Gastroesophageal sphincter (tissue), 4 donors: ENCODE measurements at regions not wholly inside any gene's neighbourhood (a gene's known extent, or its start where the extent isn't known, plus 50 kb on each side); places are given as distances from the start of the nearest gene placed in this dataset.
A peak's percentile ranks its signal among the peaks of the same experiment; 100 is the strongest.

Experiments
- ATAC-seq: fragments of 150-250 bp; one replicate; pipeline ENCODE4 v1.9.1; 2016; ENCODE audit warnings: mild to moderate bottlenecking, moderate library complexity
- H3K27ac ChIP-seq, 4 donors: fragments of 200-600 bp; sonication (generic) in 3 of 4; 1 replicate in 3 of 4; 2 replicates in 1 of 4; pipeline ENCODE4 v1.5.1; 2016 to 2019
- H3K27me3 ChIP-seq: fragments of 200-600 bp; sonication (generic); one replicate; pipeline ENCODE4 v1.5.1; 2019
- H3K36me3 ChIP-seq, 2 donors: fragments of 200-600 bp; sonication (generic); one replicate each; pipeline ENCODE4 v1.5.1; 2019; ENCODE audit warnings: control low read depth in 1 of 2
- H3K4me1 ChIP-seq, 3 donors: fragments of 200-600 bp; sonication (generic); 1 replicate in 2 of 3; 2 replicates in 1 of 3; pipeline ENCODE4 v1.5.1; 2016 to 2019; ENCODE audit warnings: control low read depth in 2 of 3
- H3K4me3 ChIP-seq, 2 donors: fragments of 200-600 bp; sonication (generic); one replicate each; pipeline ENCODE4 v1.5.1; 2019; ENCODE audit warnings: mild to moderate bottlenecking in 1 of 2, moderate library complexity in 1 of 2
- H3K9me3 ChIP-seq, 3 donors: fragments of 200-600 bp; sonication (generic); one replicate each; pipeline ENCODE4 v1.5.1; 2017 to 2019; ENCODE audit warnings: control low read depth in 2 of 3
- EP300 ChIP-seq: sonication (generic); formaldehyde crosslinking; IDR thresholded peaks from one replicate; pipeline ENCODE4 v1.6.1; 2017; ENCODE audit warnings: antibody characterized with exemption, mild to moderate bottlenecking
- POLR2A ChIP-seq, 2 donors: fragments of 450-650 bp; IDR thresholded peaks; one replicate each; pipeline ENCODE4 v1.6.1; 2017; ENCODE audit warnings: antibody characterized with exemption in 2 of 2, mild to moderate bottlenecking in 2 of 2, moderate library complexity in 1 of 2
- POLR2AphosphoS5 ChIP-seq: sonication (generic); formaldehyde crosslinking; IDR thresholded peaks from one replicate; pipeline ENCODE4 v1.6.1; 2017; ENCODE audit warnings: antibody characterized with exemption
- WGBS, 2 donors: methylation state at CpG; one replicate each; pipeline ENCODE4 v1.1.5; 2018; ENCODE audit warnings: low coverage in 1 of 2; 5-methylcytosine and 5-hydroxymethylcytosine counted together
- TF ChIP-seq, protein P1 (sequence below), 4 experiments: fragments of 200-600 bp in 2 of 4; fragments of 450-650 bp in 2 of 4; sonication (generic) in 1 of 4; IDR thresholded peaks; one replicate each; pipeline ENCODE4 v1.5.1; 2017 to 2019; ENCODE audit warnings: antibody characterized with exemption in 4 of 4, mild to moderate bottlenecking in 2 of 4, moderate library complexity in 2 of 4

DNA sequence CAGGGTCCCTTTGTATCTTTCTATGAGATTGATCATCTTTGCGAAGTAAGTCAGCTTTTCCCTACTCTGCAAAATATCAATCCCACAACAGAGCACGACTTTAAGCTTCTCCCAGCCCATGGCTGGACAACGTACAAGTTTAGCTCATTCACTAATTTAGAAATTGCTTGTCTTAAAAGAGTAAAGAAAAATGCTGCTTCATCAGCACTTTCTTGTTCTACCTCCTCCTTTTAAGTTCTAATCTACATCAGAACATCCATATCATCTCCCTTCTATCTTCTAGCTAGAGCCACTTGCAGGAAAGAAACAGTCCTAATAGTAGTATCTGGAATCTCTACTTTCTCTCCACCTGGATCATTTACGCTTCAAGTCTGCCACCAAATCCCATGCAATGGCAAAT lies 441.2 kb upstream of the ESRRG start:
- TF ChIP-seq POLR2AphosphoS5 (no peak), POLR2A (IDR thresholded peaks at IDR 0.05) (no peak), EP300 (no peak)
- TF ChIP-seq, protein P1, sequence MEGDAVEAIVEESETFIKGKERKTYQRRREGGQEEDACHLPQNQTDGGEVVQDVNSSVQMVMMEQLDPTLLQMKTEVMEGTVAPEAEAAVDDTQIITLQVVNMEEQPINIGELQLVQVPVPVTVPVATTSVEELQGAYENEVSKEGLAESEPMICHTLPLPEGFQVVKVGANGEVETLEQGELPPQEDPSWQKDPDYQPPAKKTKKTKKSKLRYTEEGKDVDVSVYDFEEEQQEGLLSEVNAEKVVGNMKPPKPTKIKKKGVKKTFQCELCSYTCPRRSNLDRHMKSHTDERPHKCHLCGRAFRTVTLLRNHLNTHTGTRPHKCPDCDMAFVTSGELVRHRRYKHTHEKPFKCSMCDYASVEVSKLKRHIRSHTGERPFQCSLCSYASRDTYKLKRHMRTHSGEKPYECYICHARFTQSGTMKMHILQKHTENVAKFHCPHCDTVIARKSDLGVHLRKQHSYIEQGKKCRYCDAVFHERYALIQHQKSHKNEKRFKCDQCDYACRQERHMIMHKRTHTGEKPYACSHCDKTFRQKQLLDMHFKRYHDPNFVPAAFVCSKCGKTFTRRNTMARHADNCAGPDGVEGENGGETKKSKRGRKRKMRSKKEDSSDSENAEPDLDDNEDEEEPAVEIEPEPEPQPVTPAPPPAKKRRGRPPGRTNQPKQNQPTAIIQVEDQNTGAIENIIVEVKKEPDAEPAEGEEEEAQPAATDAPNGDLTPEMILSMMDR (IDR thresholded peaks at IDR 0.05), result no peak
- 86 to 100% methylated on average over 2 to 4 of the region's 4 CpGs for WGBS, 2 donors
- no peaks in the 10 kb centered on the region for H3K36me3 ChIP-seq
- H3K9me3 ChIP-seq, result no peaks in the 10 kb centered on the region
- no peak overlapping the region for H3K4me3 ChIP-seq
- H3K27me3 ChIP-seq, result no peaks in the 10 kb centered on the region
- H3K27ac ChIP-seq, result no peak overlapping the region
- no peak for ATAC-seq
- H3K4me1 ChIP-seq, result no peaks in the 10 kb centered on the region

DNA sequence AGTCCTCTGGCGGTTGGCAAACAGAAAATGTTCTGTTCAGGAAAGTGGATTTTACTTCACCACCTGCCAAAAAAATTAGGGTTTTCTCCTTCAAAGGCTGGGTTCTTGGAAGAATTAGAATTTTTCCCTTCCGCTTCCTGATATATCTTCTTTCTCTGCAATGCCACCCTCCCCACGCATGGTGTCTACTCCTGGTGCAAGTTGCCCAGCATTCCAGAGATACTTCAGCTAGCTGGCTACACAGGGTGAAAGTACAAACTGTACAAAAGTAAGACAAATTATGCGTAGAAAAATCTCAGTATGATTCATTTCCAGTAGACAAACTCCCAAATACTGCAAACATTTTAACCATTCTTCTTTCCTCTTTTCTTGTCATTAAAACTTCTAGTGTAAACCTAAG lies 430.1 kb upstream of the ESRRG start:
- H3K27ac ChIP-seq, result peak overlapping the region; percentile 33 to 61 (median 44)
- ATAC-seq, result peak; percentile 63
- no peaks in the 10 kb centered on the region for H3K36me3 ChIP-seq
- no peaks in the 10 kb centered on the region for H3K27me3 ChIP-seq
- H3K9me3 ChIP-seq, result peaks cover 0 to 3% (median 0%) of the 10 kb centered on the region in 3 donors
- WGBS, 2 donors, result 84 to 88% methylated on average over 3 to 4 of the region's 4 CpGs
- TF ChIP-seq POLR2A (IDR thresholded peaks at IDR 0.05), result no peak
- TF ChIP-seq, protein P1 (IDR thresholded peaks at IDR 0.05), result peak in 1 of 4 experiments; percentile 17
- no peak for TF ChIP-seq EP300
- TF ChIP-seq POLR2AphosphoS5, result no peak
- peaks cover 0 to 20% (median 0%) of the 10 kb centered on the region in 3 donors for H3K4me1 ChIP-seq
- H3K4me3 ChIP-seq, result no peak overlapping the region

DNA sequence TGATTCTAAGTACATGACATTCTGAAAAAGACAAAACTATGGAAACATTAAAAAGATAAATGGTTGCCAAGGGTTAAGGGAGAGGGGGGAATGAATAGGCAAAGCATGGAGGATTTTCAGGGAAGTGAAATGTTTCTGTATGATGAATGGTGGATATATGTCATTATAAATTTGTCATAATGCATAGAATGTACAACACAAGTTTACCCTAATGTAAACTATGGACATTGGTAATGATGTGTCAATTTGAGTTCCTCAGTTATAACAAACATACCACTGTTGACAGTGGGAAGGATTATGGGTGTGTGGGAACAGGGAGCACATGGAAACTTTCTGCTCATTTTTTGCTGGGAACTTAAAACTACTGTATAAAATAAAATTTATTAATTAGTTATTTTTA lies 427.1 kb upstream of the ESRRG start:
- no peak for ATAC-seq
- TF ChIP-seq POLR2AphosphoS5, result no peak
- TF ChIP-seq, protein P1 (IDR thresholded peaks at IDR 0.05), result no peak
- TF ChIP-seq EP300, result no peak
- Histone ChIP-seq H3K4me3 (no peak overlapping the region), H3K9me3 (peaks cover 0 to 5% (median 0%) of the 10 kb centered on the region in 3 donors), H3K27me3 (no peaks in the 10 kb centered on the region), H3K27ac (no peak overlapping the region), H3K36me3 (no peaks in the 10 kb centered on the region), H3K4me1 (peaks cover 0 to 20% (median 0%) of the 10 kb centered on the region in 3 donors)

DNA sequence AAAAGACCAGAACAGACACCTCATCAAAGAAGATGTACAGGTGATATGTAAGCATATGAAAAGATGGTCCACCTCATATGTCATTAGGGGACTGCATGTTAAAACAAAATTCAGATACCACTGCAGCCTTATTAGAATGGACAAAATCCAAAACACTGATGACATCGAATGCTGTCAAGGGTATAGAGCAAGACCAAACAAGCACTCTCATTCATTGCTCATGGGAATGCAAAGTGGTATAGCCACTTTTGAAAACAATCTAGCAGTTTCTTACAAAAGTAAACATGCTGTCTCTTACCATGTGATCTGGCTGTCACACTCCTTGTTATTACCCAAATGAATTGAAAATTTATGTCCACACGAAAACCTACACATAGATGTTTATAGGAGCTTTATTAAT lies 426.6 kb upstream of the ESRRG start:
- TF ChIP-seq POLR2A (IDR thresholded peaks at IDR 0.05) (no peak), EP300 (no peak), POLR2AphosphoS5 (no peak)
- TF ChIP-seq, protein P1 (IDR thresholded peaks at IDR 0.05), result no peak
- no peak for ATAC-seq
- H3K36me3 ChIP-seq, result no peaks in the 10 kb centered on the region
- 52 to 73% methylated on average over 2 of the region's 2 CpGs for WGBS, 2 donors
- peaks cover 0 to 20% (median 0%) of the 10 kb centered on the region in 3 donors for H3K4me1 ChIP-seq
- H3K27me3 ChIP-seq, result no peaks in the 10 kb centered on the region
- H3K27ac ChIP-seq, result no peak overlapping the region
- peaks cover 0 to 8% (median 0%) of the 10 kb centered on the region in 3 donors for H3K9me3 ChIP-seq
- H3K4me3 ChIP-seq, result no peak overlapping the region

DNA sequence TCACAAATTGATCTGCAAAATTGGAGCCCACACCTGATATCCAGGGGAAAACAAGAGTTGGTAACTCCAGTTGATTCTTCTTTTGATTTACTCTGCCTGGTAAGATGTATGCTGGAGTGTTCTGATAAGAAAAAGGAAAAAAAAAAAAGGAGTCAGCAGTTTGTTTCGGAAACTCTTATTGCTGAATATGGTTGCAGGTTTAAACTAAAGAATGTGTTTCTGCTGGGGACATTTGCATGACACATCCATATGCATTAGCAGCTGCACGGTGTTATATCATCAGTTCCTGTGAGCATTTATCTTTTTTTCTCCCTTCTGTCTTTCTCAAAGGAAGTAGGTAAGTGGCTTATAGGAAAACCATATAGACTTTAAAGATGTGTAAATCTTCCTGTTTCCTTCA lies 418.5 kb upstream of the ESRRG start:
- Histone ChIP-seq H3K36me3 (no peaks in the 10 kb centered on the region), H3K27ac (no peak overlapping the region), H3K4me1 (peaks cover 0 to 13% (median 0%) of the 10 kb centered on the region in 3 donors), H3K9me3 (peaks cover 0 to 7% (median 0%) of the 10 kb centered on the region in 3 donors), H3K4me3 (no peak overlapping the region), H3K27me3 (peaks cover 25% of the 10 kb centered on the region)
- ATAC-seq, result no peak
- 70 to 83% methylated on average over 2 of the region's 2 CpGs for WGBS, 2 donors
- TF ChIP-seq POLR2AphosphoS5 (no peak), EP300 (no peak), POLR2A (IDR thresholded peaks at IDR 0.05) (no peak)
- TF ChIP-seq, protein P1 (IDR thresholded peaks at IDR 0.05), result no peak
